NAMALWA (cell line): ENCODE measurements at regions not wholly inside any gene's neighbourhood (a gene's known extent, or its start where the extent isn't known, plus 50 kb on each side); places are given as distances from the start of the nearest gene placed in this dataset.

Experiments used
- DNase-seq: peaks from one replicate; pipeline ENCODE4 v3.0.0-alpha.2; 2015; ENCODE audit warnings: low spot score

DNA sequence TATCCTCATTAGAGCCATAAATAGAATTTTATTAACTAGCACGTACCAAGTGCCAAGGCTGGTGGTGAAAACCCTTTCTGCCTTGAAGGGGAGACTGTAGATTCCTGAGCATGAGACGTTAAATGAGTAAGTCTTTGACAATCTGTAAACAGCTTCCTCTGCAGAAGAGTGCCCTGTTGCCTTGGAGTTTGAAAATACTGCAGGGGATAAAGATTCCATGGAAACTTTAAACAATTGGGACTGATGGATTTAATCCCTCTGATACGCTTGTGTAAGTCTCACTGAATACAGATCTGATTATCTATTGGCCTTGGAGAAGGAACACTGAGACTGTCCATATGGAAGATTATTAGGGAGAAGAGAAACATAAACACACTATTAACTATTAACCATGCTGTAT is 1053.4 kb upstream of the RBFOX1 start:
- no peak for DNase-seq

GRCh38 chr16:6274351-6274750 is 1058.3 kb upstream of the RBFOX1 start:
- DNase-seq = no peak

DNA sequence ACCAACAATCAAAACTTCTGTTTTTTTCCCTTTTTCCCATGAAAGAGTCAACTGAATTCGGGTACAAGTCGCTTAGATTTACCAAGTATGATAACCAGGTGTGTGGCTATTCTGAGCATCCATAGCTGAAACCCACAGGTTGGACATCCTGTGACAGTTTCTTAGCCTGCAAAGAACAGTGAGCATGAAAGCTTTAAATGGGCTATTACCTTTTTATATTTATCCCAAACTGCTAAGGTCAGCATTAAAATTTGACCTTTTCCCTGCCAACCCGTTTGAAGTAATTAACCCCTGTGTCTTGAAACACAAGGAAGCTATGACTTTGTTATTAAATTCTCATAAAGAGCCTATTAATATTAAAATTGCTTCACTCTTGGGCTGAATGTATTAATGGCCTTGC is 1065.0 kb upstream of the RBFOX1 start:
- DNase-seq = no peak

- DNase-seq = no peak
Observed at GRCh38 chr16:6266703-6267102, 1065.9 kb upstream of the RBFOX1 start.

DNA sequence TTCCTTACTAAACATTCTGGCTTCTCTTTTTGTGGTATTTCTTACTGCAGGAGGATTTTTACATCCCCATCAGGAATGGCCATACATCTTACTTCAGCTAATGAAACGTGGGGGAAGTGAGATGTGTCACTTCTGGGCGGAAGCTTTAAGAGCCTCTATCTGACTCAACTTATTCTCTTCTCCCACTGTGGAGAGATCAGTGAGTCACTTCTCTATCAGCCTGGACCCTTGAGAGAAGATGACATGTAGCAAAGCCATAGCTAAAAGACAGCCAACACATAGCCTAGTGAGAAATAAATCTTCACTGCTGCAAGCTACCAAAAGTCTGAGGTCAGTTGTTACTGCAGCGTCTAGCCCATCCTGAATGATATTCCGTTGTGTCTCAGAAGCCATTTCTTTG is 1066.7 kb upstream of the RBFOX1 start:
- no peak for DNase-seq

GRCh38 chr16:6258056-6258455 is 1074.6 kb upstream of the RBFOX1 start:
- no peak for DNase-seq

DNA sequence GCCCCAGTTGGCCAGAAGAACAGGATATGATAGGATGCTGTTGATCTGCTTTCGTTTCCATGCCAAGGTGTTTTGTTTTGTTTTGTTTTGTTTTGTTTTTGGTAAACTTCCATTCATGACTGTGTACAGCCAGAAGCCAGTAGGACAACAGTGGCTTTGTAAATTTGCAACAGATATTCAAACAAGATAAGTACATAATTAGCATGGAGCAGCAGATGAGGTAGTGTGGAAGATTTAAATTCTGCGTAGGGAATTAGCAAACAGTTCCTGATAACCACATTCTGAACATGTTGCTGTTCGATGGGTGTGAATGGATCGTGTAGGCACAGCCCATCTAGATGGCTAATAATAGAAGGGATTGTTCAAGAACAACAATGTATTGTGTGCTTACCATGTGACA is 1080.1 kb upstream of the RBFOX1 start:
- no peak for DNase-seq

DNA sequence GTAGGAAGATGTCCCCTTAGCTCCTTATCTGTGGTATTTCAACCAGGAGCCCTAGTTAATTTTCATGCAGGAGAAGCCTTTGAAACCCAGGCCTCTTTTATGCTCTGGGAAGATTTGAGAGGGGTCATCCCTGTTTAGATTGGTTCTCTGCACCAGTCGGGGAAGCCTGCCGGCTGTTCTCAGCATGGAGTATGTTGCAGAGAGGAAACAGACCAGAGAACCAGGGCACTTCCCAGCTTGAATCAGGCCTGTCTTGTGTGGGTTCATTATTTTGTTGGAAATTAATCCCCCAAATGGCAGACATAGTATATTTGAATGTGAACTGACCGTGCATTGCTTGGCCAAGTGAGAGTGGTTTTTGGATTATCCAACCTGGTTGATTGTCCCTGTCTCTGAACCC is 1082.1 kb upstream of the RBFOX1 start:
- DNase-seq = no peak

GRCh38 chr16:6249863-6250262 is 1082.8 kb upstream of the RBFOX1 start:
- DNase-seq = no peak

DNA sequence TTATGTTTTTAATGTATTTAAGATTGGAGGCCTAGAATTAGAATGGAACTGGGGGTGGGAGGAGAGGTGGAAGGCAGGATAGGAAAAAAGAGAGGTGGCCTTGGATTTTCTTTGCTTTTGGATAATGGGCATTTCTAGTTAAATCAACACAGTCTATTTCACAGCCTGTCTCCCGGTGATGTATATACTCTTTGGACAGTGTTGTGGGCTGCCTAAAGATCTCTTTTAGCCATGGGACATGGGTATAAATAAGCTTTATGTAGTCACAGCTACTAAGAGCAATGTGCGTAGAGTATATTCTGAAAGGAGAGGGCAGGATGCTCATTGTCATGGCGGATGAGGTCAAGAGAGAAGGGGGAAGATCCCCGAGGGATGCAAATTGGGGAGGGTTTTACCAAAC is 1084.4 kb upstream of the RBFOX1 start:
- no peak for DNase-seq

DNA sequence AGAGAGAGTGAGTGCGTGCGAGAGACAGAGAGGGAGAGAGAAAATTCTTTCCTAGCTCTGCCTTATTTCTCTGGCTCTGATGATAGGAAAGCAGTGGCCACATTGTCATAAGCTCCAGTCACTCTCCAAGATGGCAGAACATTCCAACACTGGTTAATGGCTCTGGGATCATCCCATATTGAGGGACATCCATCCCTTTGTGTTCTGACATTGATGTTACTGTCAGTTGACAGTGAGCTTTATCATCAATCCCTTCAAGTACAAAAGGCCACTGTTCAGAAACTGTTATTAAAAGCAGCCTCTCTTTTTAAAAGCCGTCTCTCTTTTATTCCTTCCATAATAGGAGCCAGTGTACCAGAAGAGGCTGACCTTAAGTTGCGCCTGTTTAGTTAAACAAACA is 1084.9 kb upstream of the RBFOX1 start:
- DNase-seq = no peak

- DNase-seq = no peak
Observed at GRCh38 chr16:6247150-6247549, 1085.5 kb upstream of the RBFOX1 start.

DNA sequence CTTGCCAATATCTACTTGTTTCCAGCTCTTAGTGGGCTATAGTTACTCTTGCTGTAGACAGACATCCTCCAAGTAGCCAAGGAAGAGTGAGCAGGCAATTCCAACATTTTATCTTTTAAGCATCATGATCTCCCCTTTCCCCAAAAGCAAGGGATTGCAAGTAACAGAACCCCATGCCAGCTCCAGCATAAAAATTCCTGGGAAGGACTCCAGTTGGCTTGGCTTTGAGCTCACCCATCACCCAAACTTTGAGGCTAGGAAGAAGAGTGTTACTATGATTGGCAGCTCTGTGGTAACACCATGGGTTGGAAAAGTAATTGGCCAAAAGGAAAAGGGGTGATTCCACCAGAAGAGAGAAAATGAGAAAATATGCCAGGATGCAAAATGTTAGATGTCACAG is 1086.4 kb upstream of the RBFOX1 start:
- no peak for DNase-seq

DNA sequence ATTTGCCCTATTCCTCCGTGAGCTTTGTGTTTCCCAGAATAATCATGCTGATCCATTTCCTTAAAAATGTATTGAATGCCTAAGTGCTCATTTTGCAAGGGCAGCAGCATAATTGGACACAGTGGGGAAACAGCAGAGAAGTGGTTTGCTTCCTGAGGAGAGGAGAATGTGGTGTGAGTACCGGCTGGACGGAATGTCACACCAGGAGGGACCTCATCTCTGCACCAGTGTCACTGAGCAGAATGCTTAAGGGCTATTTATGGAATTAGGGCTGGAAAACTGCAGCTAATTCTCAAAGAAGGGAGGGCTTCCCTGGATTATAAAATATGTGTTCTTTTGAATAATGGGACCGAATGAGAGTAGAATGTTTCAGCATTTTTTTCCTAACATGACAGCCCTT is 1100.6 kb upstream of the RBFOX1 start:
- DNase-seq = no peak

- no peak for DNase-seq
Observed at GRCh38 chr16:6231398-6231797, 1101.2 kb upstream of the RBFOX1 start.

GRCh38 chr16:6229186-6229585 is 1103.5 kb upstream of the RBFOX1 start:
- no peak for DNase-seq

GRCh38 chr16:6218855-6219254 is 1113.8 kb upstream of the RBFOX1 start:
- no peak for DNase-seq

DNA sequence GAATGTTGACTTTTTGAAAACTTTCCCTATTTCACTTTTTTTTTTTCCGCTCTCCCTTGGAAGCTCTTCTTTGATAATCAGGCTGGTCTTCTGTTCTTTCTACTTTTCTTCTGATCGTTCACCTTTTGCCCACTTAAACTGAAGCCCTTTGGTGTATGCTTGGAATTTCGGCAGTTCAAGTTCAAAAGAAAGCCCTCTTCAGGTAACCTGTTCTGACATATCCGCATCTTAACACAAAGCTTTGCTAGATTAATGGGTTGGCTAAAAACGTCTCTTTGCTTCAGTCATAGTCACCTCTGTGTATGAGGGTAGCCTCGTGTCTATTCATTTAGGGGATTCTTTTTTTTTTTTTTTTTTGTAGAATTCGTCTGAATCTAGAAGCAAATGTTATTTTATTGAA is 1115.8 kb upstream of the RBFOX1 start:
- no peak for DNase-seq

DNA sequence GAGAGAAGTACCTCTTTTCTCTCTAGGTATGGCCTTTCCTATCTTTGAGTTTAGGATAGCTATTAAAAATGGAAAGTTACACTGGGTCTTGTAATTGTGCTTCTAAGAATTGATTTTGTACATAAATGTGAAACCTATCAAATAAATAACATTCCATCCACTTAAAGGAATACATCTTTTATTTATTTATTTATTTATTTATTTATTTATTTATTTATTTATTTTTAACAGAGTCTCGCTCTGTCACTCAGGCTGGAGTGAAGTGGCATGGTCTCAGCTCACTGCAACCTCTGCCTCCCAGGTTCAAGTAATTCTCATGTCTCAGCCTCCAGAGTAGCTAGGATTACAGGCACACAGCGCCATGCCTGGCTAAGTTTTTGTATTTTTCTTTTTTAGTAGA is 1114.0 kb upstream of the EEF2KMT start:
- DNase-seq = no peak

GRCh38 chr16:6209355-6209930 is 1111.8 kb upstream of the EEF2KMT start:
- DNase-seq = no peak

DNA sequence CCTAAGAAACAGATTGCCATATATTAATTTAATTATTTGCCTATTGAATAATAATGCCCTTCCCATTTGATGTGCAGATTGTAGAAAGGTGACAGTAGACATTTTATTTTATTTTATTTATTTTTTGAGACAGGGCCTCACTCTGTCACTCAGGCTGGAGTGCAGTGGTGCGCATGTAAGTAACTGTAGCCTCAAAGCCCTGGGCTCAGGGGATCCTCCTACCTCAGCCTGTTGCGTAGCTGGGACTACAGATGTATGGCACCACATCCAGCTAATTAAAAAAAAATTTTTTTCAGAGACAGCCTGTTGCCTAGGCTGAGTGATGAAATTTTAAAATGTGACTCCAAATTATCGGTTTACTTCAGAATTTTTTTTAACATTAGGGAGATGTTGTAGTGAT is 1110.0 kb upstream of the EEF2KMT start:
- no peak for DNase-seq

DNA sequence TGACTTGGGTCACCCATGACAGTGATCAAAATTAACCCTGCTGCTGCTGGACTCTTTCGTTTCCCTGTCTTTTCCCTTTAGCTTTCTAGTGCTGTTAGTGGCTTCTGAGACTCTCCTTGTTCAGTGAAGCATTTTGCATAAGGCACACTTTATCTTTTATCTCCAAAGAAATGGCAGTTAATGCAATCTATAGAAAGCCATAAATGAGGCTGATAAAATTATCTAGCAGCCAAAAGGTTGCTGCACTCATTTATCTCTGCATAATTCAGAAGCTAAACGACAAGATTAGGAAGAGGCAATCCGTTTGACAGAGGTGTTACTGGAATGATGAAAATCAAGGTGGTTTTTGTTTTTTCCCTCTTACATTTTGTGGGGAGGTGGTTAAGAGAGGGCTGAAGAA is 1109.5 kb upstream of the EEF2KMT start:
- no peak for DNase-seq

GRCh38 chr16:6206080-6206479 is 1108.5 kb upstream of the EEF2KMT start:
- DNase-seq = no peak

- DNase-seq = no peak
Observed at GRCh38 chr16:6204945-6205344, 1107.3 kb upstream of the EEF2KMT start.

GRCh38 chr16:6200861-6201260 is 1103.3 kb upstream of the EEF2KMT start:
- DNase-seq = no peak
